ENCODE measurements at regions not wholly inside any gene's neighbourhood (a gene's known extent, or its start where the extent isn't known, plus 50 kb on each side); places are given as distances from the start of the nearest gene placed in this dataset.

DNA sequence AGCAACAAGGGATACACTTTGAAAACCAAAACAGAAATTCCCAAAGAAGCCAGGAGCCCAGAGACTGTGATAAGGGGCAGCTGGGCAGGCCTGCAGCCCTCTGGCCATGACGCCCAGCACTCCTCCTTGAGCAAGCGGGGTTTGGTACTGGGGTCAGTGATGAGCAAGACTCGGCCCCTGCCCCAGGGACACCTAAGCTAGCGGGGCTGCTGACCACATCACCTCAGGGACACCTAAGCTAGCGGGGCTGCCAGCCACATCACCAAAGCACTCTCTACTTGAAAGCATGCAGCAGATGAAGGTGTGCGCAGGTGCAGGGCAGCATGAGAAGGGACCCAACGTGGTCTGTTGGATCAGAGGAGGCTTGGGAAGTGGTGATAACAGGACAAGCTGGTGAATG lies 108.0 kb upstream of the PPP2R2D start:
- Histone ChIP-seq H3K36me3 (ENCODE audit: control insufficient read depth, insufficient read depth, low read length) (no peaks in the 10 kb centered on the region), H3K4me3 (ENCODE audit: low read depth, low read length) (no peak overlapping the region), H3K27me3 (ENCODE audit: control insufficient read depth, insufficient read depth, low read length) (no peaks in the 10 kb centered on the region)
- DNase-seq (ENCODE audit: low read depth): no peak
- TF ChIP-seq, protein P1, sequence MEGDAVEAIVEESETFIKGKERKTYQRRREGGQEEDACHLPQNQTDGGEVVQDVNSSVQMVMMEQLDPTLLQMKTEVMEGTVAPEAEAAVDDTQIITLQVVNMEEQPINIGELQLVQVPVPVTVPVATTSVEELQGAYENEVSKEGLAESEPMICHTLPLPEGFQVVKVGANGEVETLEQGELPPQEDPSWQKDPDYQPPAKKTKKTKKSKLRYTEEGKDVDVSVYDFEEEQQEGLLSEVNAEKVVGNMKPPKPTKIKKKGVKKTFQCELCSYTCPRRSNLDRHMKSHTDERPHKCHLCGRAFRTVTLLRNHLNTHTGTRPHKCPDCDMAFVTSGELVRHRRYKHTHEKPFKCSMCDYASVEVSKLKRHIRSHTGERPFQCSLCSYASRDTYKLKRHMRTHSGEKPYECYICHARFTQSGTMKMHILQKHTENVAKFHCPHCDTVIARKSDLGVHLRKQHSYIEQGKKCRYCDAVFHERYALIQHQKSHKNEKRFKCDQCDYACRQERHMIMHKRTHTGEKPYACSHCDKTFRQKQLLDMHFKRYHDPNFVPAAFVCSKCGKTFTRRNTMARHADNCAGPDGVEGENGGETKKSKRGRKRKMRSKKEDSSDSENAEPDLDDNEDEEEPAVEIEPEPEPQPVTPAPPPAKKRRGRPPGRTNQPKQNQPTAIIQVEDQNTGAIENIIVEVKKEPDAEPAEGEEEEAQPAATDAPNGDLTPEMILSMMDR (IDR thresholded peaks at IDR 0.05; ENCODE audit: insufficient read depth, low read depth, low read length): no peak
- ChIA-PET CTCF (no interaction called here), POLR2A (no interaction called here)

DNA sequence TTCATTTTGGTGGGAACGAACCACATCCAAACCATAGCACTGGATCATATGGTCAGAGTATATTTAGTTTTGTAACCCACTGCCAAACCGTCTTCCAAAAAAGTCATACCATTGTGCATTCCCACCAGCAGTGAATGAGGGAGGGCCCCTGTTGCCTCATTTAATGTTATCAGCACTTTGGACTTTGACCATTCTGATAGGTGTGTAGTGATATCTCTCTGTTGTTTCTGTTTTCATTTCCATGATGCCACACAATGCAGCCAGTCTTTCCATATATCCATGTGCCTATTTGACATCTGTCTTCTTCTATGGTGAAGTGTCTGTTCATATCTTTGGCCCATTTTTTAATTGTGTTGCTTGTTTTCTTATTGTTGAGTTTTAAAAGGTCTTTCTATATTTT lies 105.0 kb upstream of the PPP2R2D start:
- no peaks in the 10 kb centered on the region for H3K27me3 ChIP-seq (ENCODE audit: control insufficient read depth, insufficient read depth, low read length)
- CTCF ChIA-PET: no interaction called here
- no peak overlapping the region for H3K4me3 ChIP-seq (ENCODE audit: low read depth, low read length)
- POLR2A ChIA-PET: no interaction called here
- TF ChIP-seq, protein P1 (IDR thresholded peaks at IDR 0.05; ENCODE audit: insufficient read depth, low read depth, low read length): no peak
- no peak for DNase-seq (ENCODE audit: low read depth)
- H3K36me3 ChIP-seq (ENCODE audit: control insufficient read depth, insufficient read depth, low read length): no peaks in the 10 kb centered on the region

DNA sequence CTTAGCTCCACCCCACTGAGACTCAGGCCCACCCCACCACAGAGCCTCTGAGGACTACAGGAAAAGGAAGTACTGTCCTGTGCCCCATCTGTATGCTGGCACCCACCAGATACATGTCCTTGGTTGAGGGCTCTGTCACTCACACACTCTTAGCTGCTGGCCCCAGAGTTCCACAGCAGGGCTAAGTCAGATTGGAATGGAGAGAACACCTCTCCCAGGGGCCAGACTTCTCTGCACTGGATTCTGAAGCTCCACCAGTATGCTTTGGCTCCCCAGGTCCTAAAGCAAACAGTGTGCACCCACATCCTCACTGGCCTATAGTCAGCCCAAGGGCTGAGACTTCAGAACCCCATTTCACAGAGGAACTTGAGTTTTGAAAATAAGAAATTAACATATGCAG lies 103.2 kb upstream of the PPP2R2D start:
- Histone ChIP-seq H3K27me3 (ENCODE audit: control insufficient read depth, insufficient read depth, low read length) (no peaks in the 10 kb centered on the region), H3K4me3 (ENCODE audit: low read depth, low read length) (no peak overlapping the region), H3K36me3 (ENCODE audit: control insufficient read depth, insufficient read depth, low read length) (no peaks in the 10 kb centered on the region)
- POLR2A ChIA-PET: no interaction called here
- DNase-seq (ENCODE audit: low read depth): no peak
- TF ChIP-seq, protein P1 (IDR thresholded peaks at IDR 0.05; ENCODE audit: insufficient read depth, low read depth, low read length): no peak
- CTCF ChIA-PET: no interaction called here

DNA sequence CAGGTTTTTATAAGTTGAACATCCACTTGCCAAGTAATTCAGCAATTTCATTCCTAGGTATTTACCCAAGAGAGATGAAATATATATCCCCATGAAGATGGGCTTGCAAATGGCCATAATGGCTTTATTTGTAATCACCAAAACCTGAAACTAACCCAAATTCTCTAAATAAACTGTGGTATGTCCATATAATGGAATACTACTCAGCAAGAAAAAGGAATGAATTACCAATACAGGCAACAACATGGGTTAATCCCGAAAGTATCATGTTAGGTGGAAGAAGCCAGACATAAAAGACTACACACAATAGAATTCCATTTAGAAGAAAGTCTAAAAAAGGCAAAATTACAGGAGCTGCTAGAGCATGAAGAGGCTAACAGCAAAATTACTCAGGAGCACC lies 101.4 kb upstream of the PPP2R2D start:
- POLR2A ChIA-PET: no interaction called here
- no peak overlapping the region for H3K4me3 ChIP-seq (ENCODE audit: low read depth, low read length)
- H3K36me3 ChIP-seq (ENCODE audit: control insufficient read depth, insufficient read depth, low read length): no peaks in the 10 kb centered on the region
- H3K27me3 ChIP-seq (ENCODE audit: control insufficient read depth, insufficient read depth, low read length): no peaks in the 10 kb centered on the region
- no peak for DNase-seq (ENCODE audit: low read depth)
- TF ChIP-seq, protein P1 (IDR thresholded peaks at IDR 0.05; ENCODE audit: insufficient read depth, low read depth, low read length): no peak
- CTCF ChIA-PET: no interaction called here

DNA sequence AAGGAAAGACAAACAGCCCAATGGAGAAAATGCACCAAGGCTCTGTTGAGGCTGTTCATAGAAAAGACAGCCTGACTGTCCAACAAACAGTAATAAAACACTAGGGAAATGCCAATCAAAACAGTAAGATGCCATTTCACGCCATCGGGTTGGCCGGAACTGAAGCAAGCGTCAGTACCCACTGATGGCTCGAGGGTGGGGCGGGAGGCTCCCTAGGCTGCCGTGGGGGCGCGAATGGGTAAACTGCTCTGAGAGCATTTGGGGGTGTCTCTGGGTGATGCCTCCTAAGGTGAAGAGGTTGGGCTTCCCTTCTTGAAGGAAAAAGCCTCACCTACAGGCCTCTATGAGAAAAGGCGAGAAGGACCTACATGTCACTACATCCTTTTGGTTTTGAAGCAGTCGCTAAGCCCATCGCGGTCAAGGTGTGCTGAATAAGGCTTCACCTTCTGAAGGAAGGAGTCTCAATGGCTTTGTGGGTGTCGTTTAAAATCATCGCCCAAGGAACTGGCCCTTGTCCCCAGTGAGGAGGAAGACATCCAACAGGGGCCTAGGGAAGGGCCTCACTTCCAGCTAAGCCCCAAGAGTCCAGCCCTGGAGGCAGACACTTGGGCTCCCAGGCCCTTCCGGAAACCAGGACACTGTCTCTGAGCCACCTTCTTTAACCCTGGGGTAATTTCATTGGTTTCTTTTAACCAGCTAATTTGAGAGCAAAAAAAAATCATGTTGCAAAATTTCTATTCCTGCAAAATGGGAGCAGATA lies 98.5 kb upstream of the PPP2R2D start:
- TF ChIP-seq, protein P1 (IDR thresholded peaks at IDR 0.05; ENCODE audit: insufficient read depth, low read depth, low read length): no peak
- POLR2A ChIA-PET: no interaction called here
- Histone ChIP-seq H3K4me3 (ENCODE audit: low read depth, low read length) (no peak overlapping the region), H3K36me3 (ENCODE audit: control insufficient read depth, insufficient read depth, low read length) (no peaks in the 10 kb centered on the region), H3K27me3 (ENCODE audit: control insufficient read depth, insufficient read depth, low read length) (no peaks in the 10 kb centered on the region)
- no peak for DNase-seq (ENCODE audit: low read depth)
- CTCF ChIA-PET: no interaction called here
